22Rv1 (cell line): ENCODE measurements at regions not wholly inside any gene's neighbourhood (a gene's known extent, or its start where the extent isn't known, plus 50 kb on each side); places are given as distances from the start of the nearest gene placed in this dataset.

ENCODE experiments used
- H3K27ac ChIP-seq: fragments of 450-650 bp; 2 replicates; pipeline ENCODE4 v1.5.1; 2017
- CTCF ChIP-seq: fragments of 450-650 bp; IDR thresholded peaks from 2 replicates; pipeline ENCODE4 v1.5.1; 2017; ENCODE audit warnings: mild to moderate bottlenecking
- ZFX ChIP-seq: fragments of 450-650 bp; IDR thresholded peaks from 2 replicates; pipeline ENCODE4 v1.6.1; 2017; ENCODE audit warnings: antibody characterized with exemption, borderline replicate concordance

- TF ChIP-seq ZFX (no peak), CTCF (no peak)
- no peak overlapping the region for H3K27ac ChIP-seq
Observed at GRCh38 chr11:109604481-109605400, 182.8 kb downstream of the C11orf87 start.

GRCh38 chr11:109606256-109606655 is 184.3 kb downstream of the C11orf87 start:
- TF ChIP-seq CTCF (no peak), ZFX (no peak)
- no peak overlapping the region for H3K27ac ChIP-seq

- no peak overlapping the region for H3K27ac ChIP-seq
- TF ChIP-seq CTCF = no peak
- no peak for TF ChIP-seq ZFX
Observed at GRCh38 chr11:109609454-109610185, 187.6 kb downstream of the C11orf87 start.

GRCh38 chr11:109612496-109612895 is 190.5 kb downstream of the C11orf87 start:
- TF ChIP-seq CTCF (no peak), ZFX (no peak)
- no peak overlapping the region for H3K27ac ChIP-seq

GRCh38 chr11:109619498-109619897 is 197.5 kb downstream of the C11orf87 start:
- H3K27ac ChIP-seq = no peak overlapping the region
- no peak for TF ChIP-seq ZFX
- no peak for TF ChIP-seq CTCF

- H3K27ac ChIP-seq = no peak overlapping the region
- TF ChIP-seq ZFX (no peak), CTCF (no peak)
Observed at GRCh38 chr11:109629734-109630133, 207.7 kb downstream of the C11orf87 start.

- no peak overlapping the region for H3K27ac ChIP-seq
- no peak for TF ChIP-seq ZFX
- TF ChIP-seq CTCF = no peak
Observed at GRCh38 chr11:109641549-109641948, 219.6 kb downstream of the C11orf87 start.
